HG02763 (cell line): ENCODE measurements at regions not wholly inside any gene's neighbourhood (a gene's known extent, or its start where the extent isn't known, plus 50 kb on each side); places are given as distances from the start of the nearest gene placed in this dataset.

Source experiments
- ATAC-seq: cut with Tn5 transposase; IDR thresholded peaks from one replicate; pipeline ENCODE4 v1.9.1; 2021; ENCODE audit warnings: mild to moderate bottlenecking, moderate library complexity; ENCODE audit not compliant: unreplicated experiment

GRCh38 chr9:78491402-78491801 is 194.5 kb downstream of the PSAT1 start:
- no peak for ATAC-seq

- no peak for ATAC-seq
Observed at GRCh38 chr9:78493166-78493742, 196.3 kb downstream of the PSAT1 start.

GRCh38 chr9:78502566-78502965 is 205.6 kb downstream of the PSAT1 start:
- no peak for ATAC-seq

GRCh38 chr9:78505546-78505945 is 208.6 kb downstream of the PSAT1 start:
- no peak for ATAC-seq

- no peak for ATAC-seq
Observed at GRCh38 chr9:78507037-78507436, 210.1 kb downstream of the PSAT1 start.

GRCh38 chr9:78510035-78510434 is 213.1 kb downstream of the PSAT1 start:
- no peak for ATAC-seq

- no peak for ATAC-seq
Observed at GRCh38 chr9:78515108-78515507, 218.2 kb downstream of the PSAT1 start.

GRCh38 chr9:78519786-78520185 is 222.9 kb downstream of the PSAT1 start:
- ATAC-seq = no peak

GRCh38 chr9:78521680-78522079 is 224.8 kb downstream of the PSAT1 start:
- ATAC-seq = no peak

GRCh38 chr9:78525986-78526560 is 229.1 kb downstream of the PSAT1 start:
- no peak for ATAC-seq

- no peak for ATAC-seq
Observed at GRCh38 chr9:78533500-78533899, 236.6 kb downstream of the PSAT1 start.

- ATAC-seq = no peak
Observed at GRCh38 chr9:78539188-78539587, 242.3 kb downstream of the PSAT1 start.

GRCh38 chr9:78539904-78540303 is 243.0 kb downstream of the PSAT1 start:
- ATAC-seq = no peak

- ATAC-seq = no peak
Observed at GRCh38 chr9:78541868-78542443, 245.0 kb downstream of the PSAT1 start.

GRCh38 chr9:78542491-78543181 is 245.7 kb downstream of the PSAT1 start:
- no peak for ATAC-seq

- no peak for ATAC-seq
Observed at GRCh38 chr9:78543353-78543752, 246.4 kb downstream of the PSAT1 start.

GRCh38 chr9:78544230-78544629 is 247.3 kb downstream of the PSAT1 start:
- no peak for ATAC-seq

GRCh38 chr9:78547831-78548230 is 250.9 kb downstream of the PSAT1 start:
- ATAC-seq = no peak

GRCh38 chr9:78548670-78549069 is 251.7 kb downstream of the PSAT1 start:
- ATAC-seq = no peak

- no peak for ATAC-seq
Observed at GRCh38 chr9:78549711-78550110, 252.8 kb downstream of the PSAT1 start.

- no peak for ATAC-seq
Observed at GRCh38 chr9:78552802-78553201, 255.9 kb downstream of the PSAT1 start.

GRCh38 chr9:78557540-78557939 is 260.6 kb downstream of the PSAT1 start:
- no peak for ATAC-seq
